K562 (cell line): ENCODE measurements at regions not wholly inside any gene's neighbourhood (a gene's known extent, or its start where the extent isn't known, plus 50 kb on each side); places are given as distances from the start of the nearest gene placed in this dataset.

Source experiments
- ATAC-seq: fragments of 200-7000 bp; cut with Tn5 transposase; 3 replicates; pipeline ENCODE4 v1.9.1; 2020; ENCODE audit warnings: moderate library complexity
- BruUV-seq: library from RNA; stranded (reverse); fragments of 400-500 nt; replicated peaks from 2 replicates; lab custom pipeline; 2021; lab: Mats Ljungman, UMichigan
- CTCF ChIA-PET: fragments of 300-600 bp; formaldehyde crosslinking; extraction: SDS; loops from one replicate; lab custom pipeline; 2021; ENCODE audit warnings: low intra/inter-chr PET ratio; lab: Yijun Ruan, JAX
- POLR2A ChIA-PET: fragments of 300-600, 350-650 bp; sonication (Branson Sonifier 250); formaldehyde crosslinking; extraction: SDS; loops from one replicate; lab custom pipeline; 2021; ENCODE audit warnings: antibody characterized with exemption, inconsistent platforms; lab: Yijun Ruan, JAX
- DNase-seq, 4 experiments: peaks; one replicate each; pipeline versions ENCODE4 v3.0.0 to v3.0.0-alpha.2; 2011 to 2018; ENCODE audit warnings: low spot score in 3 of 4, mixed read lengths in 3 of 4; ENCODE audit errors: extremely low read depth in 1 of 4
- FAIRE-seq: peaks from 2 replicates; lab custom pipeline; 2011; peaks lifted over from hg19 to GRCh38; lab: Jason Lieb, UNC
- H2AFZ ChIP-seq: 2 replicates; pipeline ENCODE4 v1.6.0; 2011; ENCODE audit warnings: low read depth, low read length, control low read depth, inconsistent platforms
- H3K27ac ChIP-seq: fragments of 200-600 bp; 3 replicates; pipeline ENCODE4 v1.8.0; 2011; ENCODE audit warnings: low read depth, mild to moderate bottlenecking, control low read depth, inconsistent platforms, low read length, moderate library complexity, mixed read lengths; ENCODE audit errors: extremely low read depth
- H3K27me3 ChIP-seq, 2 experiments: fragments of 300-600 bp in 1 of 2; 2 replicates in 1 of 2; 3 replicates in 1 of 2; pipeline versions ENCODE4 v1.6.0 to v1.8.0; 2011; ENCODE audit warnings: inconsistent platforms in 2 of 2, low read length in 2 of 2, mild to moderate bottlenecking in 1 of 2, mixed read lengths in 1 of 2, moderate library complexity in 1 of 2; ENCODE audit not compliant: control insufficient read depth in 2 of 2, insufficient read depth in 2 of 2
- H3K36me3 ChIP-seq: fragments of 300-600 bp; 3 replicates; pipeline ENCODE4 v1.8.0; 2011; ENCODE audit warnings: mild to moderate bottlenecking, low read length, inconsistent platforms; ENCODE audit not compliant: control insufficient read depth, insufficient read depth
- H3K4me1 ChIP-seq, 2 experiments: fragments of 200-600 bp in 1 of 2; replicated peaks in 1 of 2; 2 replicates in 1 of 2; 3 replicates in 1 of 2; pipeline versions ENCODE4 v1.5.1 to v1.8.0; 2011; ENCODE audit warnings: inconsistent platforms in 2 of 2, low read length in 2 of 2, mild to moderate bottlenecking in 1 of 2, mixed read lengths in 1 of 2, moderate library complexity in 1 of 2; ENCODE audit not compliant: control insufficient read depth in 2 of 2, insufficient read depth in 2 of 2
- H3K4me2 ChIP-seq: 2 replicates; pipeline ENCODE4 v1.6.1; 2011; ENCODE audit warnings: low read length, control low read depth, inconsistent platforms, mixed read lengths; ENCODE audit not compliant: insufficient read depth
- H3K4me3 ChIP-seq: fragments of 200-600 bp; sonication (generic), shearing (Covaris generic); 2 replicates; pipeline ENCODE4 v1.5.1; 2016; ENCODE audit warnings: control low read depth, inconsistent platforms
- H3K79me2 ChIP-seq: fragments of 200-600 bp; 3 replicates; pipeline ENCODE4 v1.8.0; 2011; ENCODE audit warnings: low read length, inconsistent platforms; ENCODE audit not compliant: control insufficient read depth, insufficient read depth
- H3K9ac ChIP-seq, 2 experiments: 2 replicates each; pipeline versions ENCODE4 v1.6.0 to v1.6.1; 2011; ENCODE audit warnings: low read depth in 2 of 2, low read length in 2 of 2, control low read depth in 1 of 2, inconsistent platforms in 1 of 2, mild to moderate bottlenecking in 1 of 2, mixed read lengths in 1 of 2; ENCODE audit not compliant: insufficient read depth in 1 of 2
- H3K9me1 ChIP-seq: one replicate; pipeline ENCODE4 v1.6.0; 2011; ENCODE audit warnings: inconsistent platforms, mild to moderate bottlenecking, low read length, moderate library complexity; ENCODE audit not compliant: control insufficient read depth, insufficient read depth
- H3K9me3 ChIP-seq: replicated peaks from 2 replicates; pipeline ENCODE4 v1.5.1; 2011; ENCODE audit warnings: low read depth, low read length, inconsistent platforms; ENCODE audit not compliant: control insufficient read depth, insufficient read depth
- H4K20me1 ChIP-seq: replicated peaks from 2 replicates; pipeline ENCODE4 v1.6.1; 2011; ENCODE audit warnings: low read length, inconsistent platforms, mixed read lengths; ENCODE audit not compliant: control insufficient read depth, insufficient read depth
- ARID3A ChIP-seq: IDR thresholded peaks from 2 replicates; pipeline ENCODE4 v1.6.1; 2012; ENCODE audit warnings: low read depth, low read length, improper control_type of control experiment, borderline replicate concordance
- CAMTA2 ChIP-seq: fragments of 250-450 bp; sonication (Bioruptor Pico); conservative IDR thresholded peaks from 2 replicates; pipeline ENCODE4 v1.5.1; 2022
- CBFA2T2 ChIP-seq: fragments of 450-650 bp; conservative IDR thresholded peaks from 2 replicates; pipeline ENCODE4 v1.6.1; 2017; ENCODE audit warnings: mild to moderate bottlenecking
- FIP1L1 ChIP-seq: fragments of 200-400 bp; formaldehyde crosslinking; IDR thresholded peaks from 2 replicates; pipeline ENCODE4 v1.6.1; 2018; ENCODE audit warnings: mild to moderate bottlenecking, low read depth, low read length; ENCODE audit not compliant: poor library complexity, severe bottlenecking
- HDAC8 ChIP-seq: fragments of 450-650 bp; IDR thresholded peaks from 2 replicates; pipeline ENCODE4 v1.6.1; 2016; ENCODE audit warnings: mild to moderate bottlenecking, missing genetic modification characterization, moderate library complexity, missing compliant biosample characterization
- L3MBTL2 ChIP-seq: fragments of 450-650 bp; IDR thresholded peaks from 2 replicates; pipeline ENCODE4 v1.6.1; 2016; ENCODE audit warnings: mild to moderate bottlenecking, moderate library complexity
- RNF2 ChIP-seq: sonication (generic); IDR thresholded peaks from 2 replicates; pipeline ENCODE4 v1.6.1; 2016
- STAT5B ChIP-seq: fragments of 250-450 bp; sonication (Bioruptor Pico); IDR thresholded peaks from 2 replicates; pipeline ENCODE4 v1.8.0; 2021; ENCODE audit warnings: mild to moderate bottlenecking, inconsistent platforms
- TEAD4 ChIP-seq, 2 experiments: sonication (generic) in 1 of 2; formaldehyde crosslinking in 1 of 2; IDR thresholded peaks; 2 replicates each; pipeline versions ENCODE4 v1.6.1 to v1.8.0; 2012 to 2022; ENCODE audit warnings: borderline replicate concordance in 1 of 2, inconsistent platforms in 1 of 2, low read length in 1 of 2, mild to moderate bottlenecking in 1 of 2, missing genetic modification reagents in 1 of 2
- YBX1 ChIP-seq: fragments of 450-650 bp; IDR thresholded peaks from 2 replicates; pipeline ENCODE4 v1.7.1; 2016; ENCODE audit warnings: mild to moderate bottlenecking
- ZNF133 ChIP-seq: fragments of 250-450 bp; sonication (Bioruptor Pico); IDR thresholded peaks from 2 replicates; pipeline ENCODE4 v1.4.0; 2020; ENCODE audit warnings: mild to moderate bottlenecking
- ZNF384 ChIP-seq: IDR thresholded peaks from 2 replicates; pipeline ENCODE4 v1.6.1; 2012; ENCODE audit warnings: low read depth, low read length, improper control_type of control experiment
- ZNF431 ChIP-seq: sonication (generic); formaldehyde crosslinking; IDR thresholded peaks from 2 replicates; pipeline ENCODE4 v1.8.0; 2022; ENCODE audit warnings: mild to moderate bottlenecking, missing genetic modification reagents
- WGBS: fragments of 100-300 bp; shearing (Covaris generic); methylation state at CpG from one replicate; pipeline ENCODE4 v1.1.6; 2016; ENCODE audit warnings: low coverage, mixed read lengths; ENCODE audit not compliant: insufficient coverage; ENCODE audit errors: missing lambda C conversion rate; 5-methylcytosine and 5-hydroxymethylcytosine counted together
- in situ Hi-C: fragments of 300-500 bp; cut with MboI; formaldehyde crosslinking; loops from 4 replicates; pipeline ENCODE4 v1.15.0; 2018; ENCODE audit warnings: inconsistent platforms, mixed read lengths
- intact Hi-C: fragments of 100-400 bp; cut with micrococcal nuclease; formaldehyde crosslinking; loops from 2 replicates; pipeline ENCODE4 v1.14.2; 2022
- TF ChIP-seq, protein P1 (sequence below): fragments of 450-650 bp; formaldehyde crosslinking; conservative IDR thresholded peaks from 2 replicates; pipeline ENCODE4 v1.4.0; 2022; ENCODE audit warnings: mild to moderate bottlenecking, missing genetic modification characterization

DNA sequence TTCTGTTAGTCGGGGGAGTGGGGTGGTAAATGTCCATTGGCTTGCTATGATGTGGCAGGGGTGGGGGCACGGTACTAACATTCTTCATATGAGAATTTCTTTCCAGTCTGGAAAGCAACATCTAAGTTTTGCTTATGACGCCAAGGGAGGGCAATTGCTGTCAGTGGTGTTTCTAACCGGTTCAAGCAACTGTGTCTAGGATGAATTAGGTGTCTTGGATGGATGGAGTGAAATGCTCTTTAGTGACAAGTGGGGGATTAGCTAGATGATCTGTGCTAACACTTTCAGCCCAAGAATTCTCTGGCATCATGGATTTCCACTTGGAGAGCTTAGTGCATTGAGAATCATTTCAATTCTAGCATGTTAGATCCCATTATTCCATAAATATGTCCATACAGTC, 262.6 kb upstream of the SORL1-AS1 start:
- Histone ChIP-seq H3K27me3 (no peaks in the 10 kb centered on the region), H3K4me2 (no peak overlapping the region), H3K4me3 (no peak overlapping the region), H3K36me3 (no peaks in the 10 kb centered on the region), H3K9ac (no peak overlapping the region), H4K20me1 (no peaks in the 10 kb centered on the region), H3K27ac (no peak overlapping the region), H3K4me1 (no peaks in the 10 kb centered on the region), H3K79me2 (no peaks in the 10 kb centered on the region), H3K9me1 (no peaks in the 10 kb centered on the region), H2AFZ (no peak overlapping the region), H3K9me3 (no peaks in the 10 kb centered on the region)
- in situ Hi-C loops (no loop called here), intact Hi-C loops (no loop called here)
- WGBS = 2% methylated on average over 4 of the region's 4 CpGs
- ChIA-PET POLR2A (no interaction called here), CTCF (no interaction called here)
- BruUV-seq = no TSS peak
- no peak for DNase-seq
- no peak for ATAC-seq
- TF ChIP-seq, protein P1, sequence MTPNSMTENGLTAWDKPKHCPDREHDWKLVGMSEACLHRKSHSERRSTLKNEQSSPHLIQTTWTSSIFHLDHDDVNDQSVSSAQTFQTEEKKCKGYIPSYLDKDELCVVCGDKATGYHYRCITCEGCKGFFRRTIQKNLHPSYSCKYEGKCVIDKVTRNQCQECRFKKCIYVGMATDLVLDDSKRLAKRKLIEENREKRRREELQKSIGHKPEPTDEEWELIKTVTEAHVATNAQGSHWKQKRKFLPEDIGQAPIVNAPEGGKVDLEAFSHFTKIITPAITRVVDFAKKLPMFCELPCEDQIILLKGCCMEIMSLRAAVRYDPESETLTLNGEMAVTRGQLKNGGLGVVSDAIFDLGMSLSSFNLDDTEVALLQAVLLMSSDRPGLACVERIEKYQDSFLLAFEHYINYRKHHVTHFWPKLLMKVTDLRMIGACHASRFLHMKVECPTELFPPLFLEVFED = no peak
- TF ChIP-seq YBX1 (no peak), ARID3A (no peak), STAT5B (CRISPR knock-in tag) (no peak), ZNF384 (no peak), CBFA2T2 (no peak), RNF2 (no peak), TEAD4 (IDR thresholded peaks at IDR 0.05; ENCODE audit: low read length) (no peak), TEAD4 (CRISPR knock-in tag; IDR thresholded peaks at IDR 0.05; ENCODE audit: borderline replicate concordance) (no peak), ZNF133 (CRISPR knock-in tag) (no peak), FIP1L1 (no peak), L3MBTL2 (no peak), CAMTA2 (CRISPR knock-in tag) (no peak), ZNF431 (CRISPR knock-in tag) (no peak), HDAC8 (tag) (no peak)
- no peak for FAIRE-seq
